Umbilical cord (tissue), 1 donor: ENCODE measurements at regions not wholly inside any gene's neighbourhood (a gene's known extent, or its start where the extent isn't known, plus 50 kb on each side); places are given as distances from the start of the nearest gene placed in this dataset.
A peak's percentile ranks its signal among the peaks of the same experiment; 100 is the strongest.

Source experiments
- DNase-seq: peaks from one replicate; pipeline ENCODE4 v3.0.0-alpha.2; 2015; ENCODE audit warnings: low spot score

- no peak for DNase-seq
These were observed 108.7 kb upstream of the TTC29 start for GRCh38 chr4:147054228-147054872.

GRCh38 chr4:147056940-147057610, 111.4 kb upstream of the TTC29 start:
- DNase-seq, result no peak

GRCh38 chr4:147057611-147058190, 112.0 kb upstream of the TTC29 start:
- DNase-seq, result peak; percentile 54

GRCh38 chr4:147059064-147059731, 113.5 kb upstream of the TTC29 start:
- DNase-seq, result no peak

- peak; percentile 53 for DNase-seq
These were observed 114.7 kb upstream of the TTC29 start for GRCh38 chr4:147060151-147060931.

- DNase-seq, result no peak
These were observed 119.2 kb upstream of the TTC29 start for GRCh38 chr4:147064856-147065255.

GRCh38 chr4:147068564-147068963, 122.9 kb upstream of the TTC29 start:
- DNase-seq, result no peak

- DNase-seq, result no peak
These were observed 125.6 kb upstream of the TTC29 start for GRCh38 chr4:147071209-147071740.

- DNase-seq, result no peak
These were observed 130.5 kb upstream of the TTC29 start for GRCh38 chr4:147076179-147076578.

- no peak for DNase-seq
These were observed 131.1 kb upstream of the TTC29 start for GRCh38 chr4:147076728-147077127.

- DNase-seq, result no peak
These were observed 132.7 kb upstream of the TTC29 start for GRCh38 chr4:147078362-147078761.

- DNase-seq, result peak; percentile 75
These were observed 133.4 kb upstream of the TTC29 start for GRCh38 chr4:147078875-147079658.

- no peak for DNase-seq
These were observed 139.2 kb upstream of the TTC29 start for GRCh38 chr4:147084861-147085260.

- peak; percentile 57 for DNase-seq
These were observed 140.1 kb upstream of the TTC29 start for GRCh38 chr4:147085781-147086180.

GRCh38 chr4:147088146-147088545, 142.5 kb upstream of the TTC29 start:
- DNase-seq, result no peak

GRCh38 chr4:147090486-147090885, 144.8 kb upstream of the TTC29 start:
- DNase-seq, result no peak

- DNase-seq, result no peak
These were observed 147.5 kb upstream of the TTC29 start for GRCh38 chr4:147093206-147093605.

GRCh38 chr4:147094238-147094637, 148.6 kb upstream of the TTC29 start:
- DNase-seq, result no peak

GRCh38 chr4:147096667-147097604, 151.3 kb upstream of the TTC29 start:
- DNase-seq, result peak; percentile 71

- DNase-seq, result no peak
These were observed 156.0 kb upstream of the TTC29 start for GRCh38 chr4:147101678-147102077.
